ENCODE measurements at regions not wholly inside any gene's neighbourhood (a gene's known extent, or its start where the extent isn't known, plus 50 kb on each side); places are given as distances from the start of the nearest gene placed in this dataset.

GRCh38 chr6:90764001-90764400 is 177.1 kb upstream of the MAP3K7 start:
- peak; percentile 4 for DNase-seq (ENCODE audit: low read depth)

- DNase-seq (ENCODE audit: low read depth) = no peak
These were observed 172.8 kb upstream of the MAP3K7 start for GRCh38 chr6:90759664-90760063.

GRCh38 chr6:90758741-90759140 is 171.9 kb upstream of the MAP3K7 start:
- no peak for DNase-seq (ENCODE audit: low read depth)

- DNase-seq (ENCODE audit: low read depth) = no peak
These were observed 167.2 kb upstream of the MAP3K7 start for GRCh38 chr6:90753820-90754643.

GRCh38 chr6:90739802-90740201 is 152.9 kb upstream of the MAP3K7 start:
- DNase-seq (ENCODE audit: low read depth) = no peak

GRCh38 chr6:90739339-90739738 is 152.5 kb upstream of the MAP3K7 start:
- no peak for DNase-seq (ENCODE audit: low read depth)

- DNase-seq (ENCODE audit: low read depth) = no peak
These were observed 143.3 kb upstream of the MAP3K7 start for GRCh38 chr6:90730151-90730673.

GRCh38 chr6:90729057-90729456 is 142.2 kb upstream of the MAP3K7 start:
- DNase-seq (ENCODE audit: low read depth) = no peak

GRCh38 chr6:90722648-90723047 is 135.8 kb upstream of the MAP3K7 start:
- DNase-seq (ENCODE audit: low read depth) = no peak

GRCh38 chr6:90720404-90720803 is 133.5 kb upstream of the MAP3K7 start:
- no peak for DNase-seq (ENCODE audit: low read depth)

GRCh38 chr6:90719321-90720195 is 132.7 kb upstream of the MAP3K7 start:
- DNase-seq (ENCODE audit: low read depth) = no peak

- no peak for DNase-seq (ENCODE audit: low read depth)
These were observed 129.5 kb upstream of the MAP3K7 start for GRCh38 chr6:90716376-90716775.

- DNase-seq (ENCODE audit: low read depth) = peak; percentile 37
These were observed 128.3 kb upstream of the MAP3K7 start for GRCh38 chr6:90715093-90715655.

- DNase-seq (ENCODE audit: low read depth) = peak; percentile 7
These were observed 127.4 kb upstream of the MAP3K7 start for GRCh38 chr6:90714319-90714718.

GRCh38 chr6:90712114-90712513 is 125.2 kb upstream of the MAP3K7 start:
- DNase-seq (ENCODE audit: low read depth) = peak; percentile 80

- no peak for DNase-seq (ENCODE audit: low read depth)
These were observed 122.6 kb upstream of the MAP3K7 start for GRCh38 chr6:90709431-90709996.

- DNase-seq (ENCODE audit: low read depth) = no peak
These were observed 121.4 kb upstream of the MAP3K7 start for GRCh38 chr6:90708206-90708737.

- no peak for DNase-seq (ENCODE audit: low read depth)
These were observed 120.4 kb upstream of the MAP3K7 start for GRCh38 chr6:90707246-90707645.

GRCh38 chr6:90703336-90703735 is 116.5 kb upstream of the MAP3K7 start:
- DNase-seq (ENCODE audit: low read depth) = no peak

- no peak for DNase-seq (ENCODE audit: low read depth)
These were observed 115.1 kb upstream of the MAP3K7 start for GRCh38 chr6:90701926-90702325.

- peak; percentile 7 for DNase-seq (ENCODE audit: low read depth)
These were observed 114.4 kb upstream of the MAP3K7 start for GRCh38 chr6:90701146-90701781.
